ENCODE measurements at regions not wholly inside any gene's neighbourhood (a gene's known extent, or its start where the extent isn't known, plus 50 kb on each side); places are given as distances from the start of the nearest gene placed in this dataset.

DNA sequence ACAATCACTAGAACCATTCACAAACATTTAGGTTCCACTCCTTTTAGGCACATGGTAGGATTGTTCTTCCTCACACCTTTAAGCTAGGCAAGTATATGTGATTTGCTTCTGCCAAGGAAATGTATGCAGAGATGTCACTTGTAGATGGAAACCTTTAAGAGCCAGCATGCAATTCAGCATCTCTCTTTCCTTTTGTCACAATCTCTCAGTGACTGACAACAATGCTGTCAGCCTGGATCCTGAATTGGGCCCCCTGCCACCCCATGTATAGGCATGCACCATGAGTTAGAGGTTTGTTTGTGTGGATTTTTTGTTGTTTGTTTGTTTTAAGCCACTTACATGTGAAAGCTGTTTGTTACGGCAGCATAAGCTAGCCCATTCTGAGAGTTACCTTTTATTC lies 169.6 kb upstream of the PDE1C start:
- FAIRE-seq (no peak), DNase-seq (no peak)
- TF ChIP-seq, protein P1, sequence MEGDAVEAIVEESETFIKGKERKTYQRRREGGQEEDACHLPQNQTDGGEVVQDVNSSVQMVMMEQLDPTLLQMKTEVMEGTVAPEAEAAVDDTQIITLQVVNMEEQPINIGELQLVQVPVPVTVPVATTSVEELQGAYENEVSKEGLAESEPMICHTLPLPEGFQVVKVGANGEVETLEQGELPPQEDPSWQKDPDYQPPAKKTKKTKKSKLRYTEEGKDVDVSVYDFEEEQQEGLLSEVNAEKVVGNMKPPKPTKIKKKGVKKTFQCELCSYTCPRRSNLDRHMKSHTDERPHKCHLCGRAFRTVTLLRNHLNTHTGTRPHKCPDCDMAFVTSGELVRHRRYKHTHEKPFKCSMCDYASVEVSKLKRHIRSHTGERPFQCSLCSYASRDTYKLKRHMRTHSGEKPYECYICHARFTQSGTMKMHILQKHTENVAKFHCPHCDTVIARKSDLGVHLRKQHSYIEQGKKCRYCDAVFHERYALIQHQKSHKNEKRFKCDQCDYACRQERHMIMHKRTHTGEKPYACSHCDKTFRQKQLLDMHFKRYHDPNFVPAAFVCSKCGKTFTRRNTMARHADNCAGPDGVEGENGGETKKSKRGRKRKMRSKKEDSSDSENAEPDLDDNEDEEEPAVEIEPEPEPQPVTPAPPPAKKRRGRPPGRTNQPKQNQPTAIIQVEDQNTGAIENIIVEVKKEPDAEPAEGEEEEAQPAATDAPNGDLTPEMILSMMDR (IDR thresholded peaks at IDR 0.05; ENCODE audit: borderline replicate concordance, extremely low read depth, insufficient read depth) = no peak
- no peak overlapping the region for H3K9ac ChIP-seq (ENCODE audit: low read length in 3 of 3)
- H3K36me3 ChIP-seq (ENCODE audit: control insufficient read depth in 2 of 3, insufficient read depth in 3 of 3, low read length in 3 of 3) = no peaks in the 10 kb centered on the region
- H3K27ac ChIP-seq (ENCODE audit: low read depth in 2 of 2, low read length in 2 of 2) = no peak overlapping the region
- H3K27me3 ChIP-seq (ENCODE audit: control insufficient read depth, insufficient read depth, low read length) = no peaks in the 10 kb centered on the region
- no peak overlapping the region for H3K4me3 ChIP-seq (ENCODE audit: low read length in 3 of 3)
- peaks cover 0 to 6% (median 2%) of the 10 kb centered on the region in 3 donors for H3K9me3 ChIP-seq (ENCODE audit: control insufficient read depth in 2 of 3, insufficient read depth in 1 of 3, low read length in 3 of 3)
- no peaks in the 10 kb centered on the region for H3K4me1 ChIP-seq (ENCODE audit: control insufficient read depth in 2 of 3, insufficient read depth in 2 of 3, low read depth in 1 of 3, low read length in 3 of 3)
- intact Hi-C loops (cut with DNase I) = no loop called here

DNA sequence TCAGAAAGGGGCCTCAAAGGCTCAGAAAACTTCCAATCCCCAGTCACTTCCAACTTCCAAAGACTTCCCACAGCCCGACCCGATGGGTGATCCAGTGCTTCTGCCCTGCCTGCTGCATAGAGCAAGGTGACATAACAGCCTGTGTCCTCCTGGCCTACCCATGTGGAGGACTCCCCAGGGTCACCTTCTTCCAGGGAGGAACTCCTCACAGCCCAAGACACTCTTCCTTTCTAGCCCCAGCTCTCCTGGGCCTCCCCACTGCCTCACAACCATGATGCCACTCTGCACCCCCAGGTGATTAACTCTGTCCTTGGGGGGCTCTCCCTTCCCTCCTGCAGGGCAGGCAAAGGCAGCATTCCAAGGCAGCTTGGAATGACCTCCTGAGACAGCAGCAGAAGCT lies 158.4 kb upstream of the PDE1C start:
- Histone ChIP-seq H3K27ac (ENCODE audit: low read depth in 2 of 2, low read length in 2 of 2) (no peak overlapping the region), H3K4me1 (ENCODE audit: control insufficient read depth in 2 of 3, insufficient read depth in 2 of 3, low read depth in 1 of 3, low read length in 3 of 3) (no peaks in the 10 kb centered on the region), H3K4me3 (ENCODE audit: low read length in 3 of 3) (no peak overlapping the region), H3K27me3 (ENCODE audit: control insufficient read depth, insufficient read depth, low read length) (no peaks in the 10 kb centered on the region), H3K9ac (ENCODE audit: low read length in 3 of 3) (no peak overlapping the region), H3K36me3 (ENCODE audit: control insufficient read depth in 2 of 3, insufficient read depth in 3 of 3, low read length in 3 of 3) (no peaks in the 10 kb centered on the region), H3K9me3 (ENCODE audit: control insufficient read depth in 2 of 3, insufficient read depth in 1 of 3, low read length in 3 of 3) (no peaks in the 10 kb centered on the region)
- no peak for FAIRE-seq
- intact Hi-C loops (cut with DNase I) = no loop called here
- no peak for DNase-seq
- TF ChIP-seq, protein P1 (IDR thresholded peaks at IDR 0.05; ENCODE audit: borderline replicate concordance, extremely low read depth, insufficient read depth) = no peak

DNA sequence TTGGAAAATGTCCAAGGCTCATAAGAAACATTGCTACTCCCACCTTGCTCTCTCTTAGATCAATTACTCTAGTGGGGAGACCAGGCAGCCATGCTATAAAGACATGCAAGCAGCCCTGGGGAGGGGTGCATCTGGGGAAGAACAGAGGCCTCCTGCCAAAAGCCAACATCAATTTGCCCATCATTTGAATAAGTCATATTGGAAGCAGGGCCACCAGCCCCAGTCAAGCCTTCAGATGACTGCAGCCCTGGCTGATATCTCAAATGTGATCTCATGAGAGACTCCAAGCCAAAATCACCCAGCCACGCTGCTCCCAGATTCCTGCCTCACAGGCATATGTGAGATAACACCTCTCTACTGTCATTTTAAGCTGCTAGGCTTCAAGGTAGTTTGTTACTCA lies 157.5 kb upstream of the PDE1C start:
- intact Hi-C loops (cut with DNase I) = no loop called here
- TF ChIP-seq, protein P1 (IDR thresholded peaks at IDR 0.05; ENCODE audit: borderline replicate concordance, extremely low read depth, insufficient read depth) = no peak
- FAIRE-seq = no peak

DNA sequence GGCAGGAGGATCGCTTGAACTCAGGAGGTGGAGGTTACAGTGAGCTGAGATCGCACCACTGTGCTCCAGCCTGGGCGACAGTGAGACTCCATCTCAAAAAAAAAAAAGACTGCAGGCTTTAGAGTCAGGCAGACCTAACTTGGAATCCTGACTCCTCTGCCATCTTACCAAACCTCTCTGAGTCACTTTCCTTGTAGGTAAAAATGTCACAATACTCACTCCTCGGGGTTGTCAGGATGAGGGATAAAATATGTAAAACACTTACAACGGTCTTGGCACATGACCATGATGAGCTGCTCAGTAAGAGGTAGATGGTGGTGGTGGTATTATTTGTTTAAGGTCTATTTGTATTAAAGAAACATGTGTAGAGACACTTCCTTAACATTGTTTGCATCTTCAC lies 154.1 kb upstream of the PDE1C start:
- FAIRE-seq (no peak), DNase-seq (no peak)
- H3K36me3 ChIP-seq (ENCODE audit: control insufficient read depth in 2 of 3, insufficient read depth in 3 of 3, low read length in 3 of 3) = no peaks in the 10 kb centered on the region
- TF ChIP-seq, protein P1 (IDR thresholded peaks at IDR 0.05; ENCODE audit: borderline replicate concordance, extremely low read depth, insufficient read depth) = no peak
- intact Hi-C loops (cut with DNase I) = no loop called here
- no peaks in the 10 kb centered on the region for H3K27me3 ChIP-seq (ENCODE audit: control insufficient read depth, insufficient read depth, low read length)
- H3K9me3 ChIP-seq (ENCODE audit: control insufficient read depth in 2 of 3, insufficient read depth in 1 of 3, low read length in 3 of 3) = no peaks in the 10 kb centered on the region
- H3K27ac ChIP-seq (ENCODE audit: low read depth in 2 of 2, low read length in 2 of 2) = no peak overlapping the region
- H3K9ac ChIP-seq (ENCODE audit: low read length in 3 of 3) = no peak overlapping the region
- no peak overlapping the region for H3K4me3 ChIP-seq (ENCODE audit: low read length in 3 of 3)
- H3K4me1 ChIP-seq (ENCODE audit: control insufficient read depth in 2 of 3, insufficient read depth in 2 of 3, low read depth in 1 of 3, low read length in 3 of 3) = no peaks in the 10 kb centered on the region

More for the DNA sequence above, 157.5 kb upstream of the PDE1C start:
- no peak for DNase-seq
- H3K9me3 ChIP-seq (ENCODE audit: control insufficient read depth in 2 of 3, insufficient read depth in 1 of 3, low read length in 3 of 3) = no peaks in the 10 kb centered on the region
- no peaks in the 10 kb centered on the region for H3K27me3 ChIP-seq (ENCODE audit: control insufficient read depth, insufficient read depth, low read length)
- no peaks in the 10 kb centered on the region for H3K36me3 ChIP-seq (ENCODE audit: control insufficient read depth in 2 of 3, insufficient read depth in 3 of 3, low read length in 3 of 3)
- no peaks in the 10 kb centered on the region for H3K4me1 ChIP-seq (ENCODE audit: control insufficient read depth in 2 of 3, insufficient read depth in 2 of 3, low read depth in 1 of 3, low read length in 3 of 3)
- H3K4me3 ChIP-seq (ENCODE audit: low read length in 3 of 3) = no peak overlapping the region
- H3K27ac ChIP-seq (ENCODE audit: low read depth in 2 of 2, low read length in 2 of 2) = no peak overlapping the region
- no peak overlapping the region for H3K9ac ChIP-seq (ENCODE audit: low read length in 3 of 3)
